ENCODE measurements at regions not wholly inside any gene's neighbourhood (a gene's known extent, or its start where the extent isn't known, plus 50 kb on each side); places are given as distances from the start of the nearest gene placed in this dataset.
"Not testable (repeated sequence)": the region's sequence is repeated elsewhere in the genome, so short reads cannot be mapped to it uniquely, and the experiment has no call there.

- no peak for DNase-seq (ENCODE audit: low read depth)
These were observed 120.4 kb upstream of the KYNU start for GRCh38 chr2:142757111-142757510.

- peak; percentile 8 for DNase-seq (ENCODE audit: low read depth)
These were observed 121.0 kb upstream of the KYNU start for GRCh38 chr2:142756430-142756829.

- DNase-seq (ENCODE audit: low read depth): no peak
These were observed 122.3 kb upstream of the KYNU start for GRCh38 chr2:142755191-142755590.

GRCh38 chr2:142754182-142754581 lies 123.3 kb upstream of the KYNU start:
- no peak for DNase-seq (ENCODE audit: low read depth)

GRCh38 chr2:142750858-142751257 lies 126.6 kb upstream of the KYNU start:
- no peak for DNase-seq (ENCODE audit: low read depth)

- no peak for DNase-seq (ENCODE audit: low read depth)
These were observed 128.8 kb upstream of the KYNU start for GRCh38 chr2:142748559-142749099.

- DNase-seq (ENCODE audit: low read depth): no peak
These were observed 131.8 kb upstream of the KYNU start for GRCh38 chr2:142745691-142746090.

GRCh38 chr2:142742371-142743214 lies 134.9 kb upstream of the KYNU start:
- peak; percentile 19 for DNase-seq (ENCODE audit: low read depth)

- DNase-seq (ENCODE audit: low read depth): no peak
These were observed 135.6 kb upstream of the KYNU start for GRCh38 chr2:142741764-142742269.

- DNase-seq (ENCODE audit: low read depth): no peak
These were observed 142.7 kb upstream of the KYNU start for GRCh38 chr2:142734770-142735169.

GRCh38 chr2:142734231-142734630 lies 143.2 kb upstream of the KYNU start:
- DNase-seq (ENCODE audit: low read depth): no peak

GRCh38 chr2:142729814-142730213 lies 147.7 kb upstream of the KYNU start:
- DNase-seq (ENCODE audit: low read depth): not testable (repeated sequence)

- DNase-seq (ENCODE audit: low read depth): not testable (repeated sequence)
These were observed 149.5 kb upstream of the KYNU start for GRCh38 chr2:142727821-142728478.

GRCh38 chr2:142725386-142725785 lies 152.1 kb upstream of the KYNU start:
- no peak for DNase-seq (ENCODE audit: low read depth)

- DNase-seq (ENCODE audit: low read depth): no peak
These were observed 152.6 kb upstream of the KYNU start for GRCh38 chr2:142724713-142725349.

- DNase-seq (ENCODE audit: low read depth): no peak
These were observed 153.3 kb upstream of the KYNU start for GRCh38 chr2:142724186-142724585.

- DNase-seq (ENCODE audit: low read depth): no peak
These were observed 154.2 kb upstream of the KYNU start for GRCh38 chr2:142723236-142723635.

GRCh38 chr2:142722569-142722968 lies 154.9 kb upstream of the KYNU start:
- DNase-seq (ENCODE audit: low read depth): no peak

- no peak for DNase-seq (ENCODE audit: low read depth)
These were observed 155.4 kb upstream of the KYNU start for GRCh38 chr2:142722086-142722485.

GRCh38 chr2:142721015-142721414 lies 156.4 kb upstream of the KYNU start:
- no peak for DNase-seq (ENCODE audit: low read depth)

- no peak for DNase-seq (ENCODE audit: low read depth)
These were observed 158.8 kb upstream of the KYNU start for GRCh38 chr2:142718576-142719155.

Measured in RPMI7951 (cell line).